Activated naive CD8-positive, alpha-beta T cell treated with anti-CD3 and anti-CD28 coated beads, Interleukin-2, amount 50 U/mL, for 24 hours (primary cell): ENCODE measurements at regions not wholly inside any gene's neighbourhood (a gene's known extent, or its start where the extent isn't known, plus 50 kb on each side); places are given as distances from the start of the nearest gene placed in this dataset.
A peak's percentile ranks its signal among the peaks of the same experiment; 100 is the strongest.
"Not testable (repeated sequence)": the region's sequence is repeated elsewhere in the genome, so short reads cannot be mapped to it uniquely, and the experiment has no call there.

Experiments
- ATAC-seq: fragments of 150-1000 bp; cut with Tn5 transposase; one replicate; pipeline ENCODE4 v1.10.0; 2021
- DNase-seq: peaks from one replicate; pipeline ENCODE4 v3.0.0; 2021
- H3K27ac Mint-ChIP-seq: one replicate; pipeline ENCODE4 v1.8.0; 2021; ENCODE audit warnings: mild to moderate bottlenecking, mixed read lengths
- H3K27me3 Mint-ChIP-seq: one replicate; pipeline ENCODE4 v1.8.0; 2021; ENCODE audit warnings: mixed read lengths
- H3K36me3 Mint-ChIP-seq: one replicate; pipeline ENCODE4 v1.8.0; 2021; ENCODE audit warnings: low read depth, mixed read lengths
- H3K4me1 Mint-ChIP-seq: one replicate; pipeline ENCODE4 v1.8.0; 2021; ENCODE audit warnings: mixed read lengths
- H3K4me3 Mint-ChIP-seq: one replicate; pipeline ENCODE4 v1.8.0; 2021; ENCODE audit warnings: mild to moderate bottlenecking, moderate library complexity, mixed read lengths
- H3K9me3 Mint-ChIP-seq: one replicate; pipeline ENCODE4 v1.8.0; 2021; ENCODE audit warnings: mixed read lengths

DNA sequence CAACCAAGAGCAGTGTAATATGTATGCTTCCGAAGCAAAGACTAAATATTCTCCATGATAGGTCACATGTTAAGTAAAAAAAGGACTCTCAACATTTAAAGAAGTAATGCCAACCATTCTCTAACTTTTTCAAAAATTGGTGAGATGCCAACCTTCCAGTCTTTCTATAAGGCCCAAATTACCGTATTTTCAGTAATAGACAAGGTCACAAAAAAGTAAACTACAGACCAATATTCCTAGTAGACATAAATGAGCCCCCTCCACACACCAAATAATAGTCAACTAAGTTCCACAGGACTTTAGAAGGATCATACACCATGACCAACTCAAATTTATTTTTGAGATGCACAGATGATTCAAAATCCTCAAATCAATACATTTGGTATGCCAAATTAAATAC lies 867.4 kb downstream of the TMEM121 start:
- H3K27me3 Mint-ChIP-seq = peaks cover 35% of the 10 kb centered on the region
- no peak for DNase-seq
- peaks cover 8% of the 10 kb centered on the region for H3K4me1 Mint-ChIP-seq
- ATAC-seq = no peak
- H3K4me3 Mint-ChIP-seq = no peak overlapping the region
- H3K27ac Mint-ChIP-seq = no peak overlapping the region
- peaks cover 2% of the 10 kb centered on the region for H3K9me3 Mint-ChIP-seq
- H3K36me3 Mint-ChIP-seq = no peaks in the 10 kb centered on the region

DNA sequence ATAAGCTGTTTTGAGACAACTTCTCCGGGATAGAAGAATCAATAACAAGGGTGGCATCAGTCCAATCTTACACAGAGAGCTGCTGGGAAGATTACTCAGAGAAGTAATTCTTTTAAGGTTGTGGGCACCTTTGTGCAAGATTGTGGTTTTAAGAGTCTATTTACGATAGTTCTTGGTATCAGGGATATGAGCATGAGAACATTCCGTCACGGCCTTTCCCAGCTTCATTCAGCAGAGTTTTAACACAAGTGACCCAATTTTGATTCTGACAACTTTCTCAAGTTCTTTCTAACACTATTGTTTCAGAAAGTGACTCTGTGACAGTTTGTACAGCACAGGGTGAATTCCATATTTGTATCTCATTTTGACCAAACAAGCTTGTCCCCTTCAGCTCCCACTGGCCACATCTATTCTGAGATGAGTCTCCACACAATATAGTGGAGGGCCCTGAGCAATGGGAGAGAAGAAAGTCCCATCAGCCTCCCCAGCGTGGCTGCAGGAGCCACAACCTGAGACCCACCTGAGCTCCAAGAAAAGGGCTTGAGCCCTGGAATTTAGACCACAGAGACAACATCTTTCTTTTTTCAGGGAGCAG lies 869.2 kb downstream of the TMEM121 start:
- H3K27me3 Mint-ChIP-seq = peaks cover 27% of the 10 kb centered on the region
- no peak overlapping the region for H3K27ac Mint-ChIP-seq
- peaks cover 8% of the 10 kb centered on the region for H3K4me1 Mint-ChIP-seq
- H3K9me3 Mint-ChIP-seq = no peaks in the 10 kb centered on the region
- H3K4me3 Mint-ChIP-seq = no peak overlapping the region
- DNase-seq (no peak), ATAC-seq (peak; percentile 59)
- no peaks in the 10 kb centered on the region for H3K36me3 Mint-ChIP-seq

DNA sequence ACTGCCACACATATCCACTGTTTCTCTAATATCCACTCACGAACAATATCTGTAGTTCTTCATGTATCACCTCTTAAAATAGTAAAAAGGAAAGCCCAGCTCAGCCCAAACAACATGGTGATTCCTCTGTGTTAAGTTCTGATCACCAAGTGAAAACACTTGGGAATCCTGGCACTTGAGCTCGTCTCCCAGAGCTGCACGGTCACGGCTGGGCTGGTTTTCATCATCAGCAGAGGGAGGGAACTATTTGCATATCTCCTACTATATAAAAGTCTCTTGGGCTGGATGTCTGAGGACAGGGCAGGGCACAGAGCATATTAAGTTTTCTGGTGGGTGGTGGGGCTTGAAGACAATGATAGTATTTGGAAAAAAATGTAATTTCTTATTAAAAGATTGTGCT lies 870.6 kb downstream of the TMEM121 start:
- Mint-ChIP-seq H3K27ac (no peak overlapping the region), H3K4me3 (no peak overlapping the region), H3K36me3 (no peaks in the 10 kb centered on the region), H3K4me1 (peaks cover 8% of the 10 kb centered on the region), H3K9me3 (no peaks in the 10 kb centered on the region), H3K27me3 (peaks cover 19% of the 10 kb centered on the region)
- no peak for DNase-seq
- ATAC-seq = no peak

DNA sequence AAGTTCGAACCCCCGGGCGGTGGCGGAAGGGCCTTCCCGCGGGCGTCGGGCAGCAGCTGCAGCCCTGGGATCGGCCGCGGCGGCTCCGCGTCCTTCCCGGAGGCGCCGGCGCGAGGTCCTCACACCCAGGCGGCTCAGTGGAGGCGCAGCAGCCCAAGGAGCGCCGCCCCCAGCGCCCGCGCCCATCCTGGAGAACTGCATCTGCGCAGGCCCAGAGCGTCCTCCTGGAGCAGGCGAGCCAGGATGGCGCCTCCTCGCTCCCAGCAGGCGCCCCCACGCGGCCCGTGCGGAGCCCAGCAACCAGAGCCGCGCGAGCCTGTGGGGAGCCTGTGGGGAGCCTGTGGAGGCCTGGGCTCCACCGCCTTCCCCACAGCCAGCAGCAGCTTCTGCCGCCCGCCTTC lies 872.5 kb downstream of the TMEM121 start:
- not testable (repeated sequence) for H3K4me1 Mint-ChIP-seq, H3K4me3 Mint-ChIP-seq, DNase-seq, H3K27ac Mint-ChIP-seq, H3K36me3 Mint-ChIP-seq, H3K9me3 Mint-ChIP-seq, ATAC-seq
- H3K27me3 Mint-ChIP-seq = peaks cover 15% of the 10 kb centered on the region

DNA sequence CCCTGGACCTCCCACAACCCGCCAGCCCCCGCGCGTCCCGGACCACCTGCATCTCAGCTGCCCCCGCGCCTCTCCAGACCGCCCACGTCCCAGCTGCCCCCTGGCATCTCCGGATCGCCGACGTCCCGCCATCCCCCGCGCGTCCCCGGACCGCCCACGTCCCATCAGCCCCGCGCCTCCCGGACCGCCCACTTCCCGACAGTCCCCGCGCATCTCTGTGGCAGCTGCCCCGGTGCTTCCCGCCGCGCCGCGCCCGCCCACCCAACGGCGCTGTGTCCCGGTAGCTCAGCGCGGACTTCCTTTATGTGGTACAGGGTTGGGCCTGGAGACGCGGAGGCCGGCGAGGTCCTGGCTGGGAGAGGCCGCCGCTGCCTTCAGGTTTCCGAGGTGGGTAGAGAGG lies 874.9 kb downstream of the TMEM121 start:
- H3K4me3 Mint-ChIP-seq, H3K27ac Mint-ChIP-seq, H3K36me3 Mint-ChIP-seq, H3K9me3 Mint-ChIP-seq, DNase-seq, H3K4me1 Mint-ChIP-seq, ATAC-seq: not testable (repeated sequence)
- peaks cover 13% of the 10 kb centered on the region for H3K27me3 Mint-ChIP-seq

DNA sequence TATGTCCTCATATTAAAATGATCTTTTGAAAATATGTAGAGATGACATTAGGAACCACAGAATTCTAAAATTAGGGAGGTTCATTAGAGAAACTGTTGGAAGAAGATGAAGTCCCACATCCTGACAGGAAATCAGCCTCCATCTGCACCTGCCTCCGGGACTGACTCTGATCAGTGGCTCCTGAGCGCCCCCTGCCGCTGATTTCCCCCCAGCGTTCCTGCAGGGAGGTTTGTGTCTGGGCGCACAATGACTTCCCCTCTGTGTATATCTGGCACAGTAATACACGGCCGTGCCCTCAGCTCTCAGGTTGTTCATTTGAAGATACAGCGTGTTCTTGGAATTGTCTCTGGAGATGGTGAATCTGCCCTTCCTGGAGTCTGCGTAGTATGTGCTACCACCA lies 883.8 kb downstream of the TMEM121 start:
- H3K4me1 Mint-ChIP-seq, H3K36me3 Mint-ChIP-seq, H3K27ac Mint-ChIP-seq, ATAC-seq, H3K9me3 Mint-ChIP-seq, H3K27me3 Mint-ChIP-seq, H3K4me3 Mint-ChIP-seq: not testable (repeated sequence)
- DNase-seq = peak; percentile 42

DNA sequence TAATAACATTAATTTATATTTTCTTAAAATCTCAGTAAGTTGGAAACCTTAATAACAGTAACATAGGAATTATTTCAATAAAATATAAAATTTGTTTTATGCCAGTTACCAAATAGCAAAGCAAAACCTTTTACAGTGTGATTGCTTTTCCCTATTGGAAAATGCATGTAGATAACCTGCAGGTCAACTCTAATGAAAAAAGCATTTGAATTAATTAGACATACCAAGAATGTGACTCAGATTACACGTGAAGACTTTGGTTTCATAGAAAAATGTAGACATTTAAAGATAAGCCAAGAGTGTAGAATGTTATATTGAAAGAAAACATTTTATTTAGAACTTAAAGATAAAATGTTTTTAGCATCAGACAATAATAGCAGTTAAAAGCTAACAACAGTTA lies 888.1 kb downstream of the TMEM121 start:
- H3K9me3 Mint-ChIP-seq = no peaks in the 10 kb centered on the region
- no peaks in the 10 kb centered on the region for H3K4me1 Mint-ChIP-seq
- ATAC-seq (no peak), DNase-seq (no peak)
- no peaks in the 10 kb centered on the region for H3K36me3 Mint-ChIP-seq
- peaks cover 11% of the 10 kb centered on the region for H3K27me3 Mint-ChIP-seq
- no peak overlapping the region for H3K27ac Mint-ChIP-seq
- no peak overlapping the region for H3K4me3 Mint-ChIP-seq

DNA sequence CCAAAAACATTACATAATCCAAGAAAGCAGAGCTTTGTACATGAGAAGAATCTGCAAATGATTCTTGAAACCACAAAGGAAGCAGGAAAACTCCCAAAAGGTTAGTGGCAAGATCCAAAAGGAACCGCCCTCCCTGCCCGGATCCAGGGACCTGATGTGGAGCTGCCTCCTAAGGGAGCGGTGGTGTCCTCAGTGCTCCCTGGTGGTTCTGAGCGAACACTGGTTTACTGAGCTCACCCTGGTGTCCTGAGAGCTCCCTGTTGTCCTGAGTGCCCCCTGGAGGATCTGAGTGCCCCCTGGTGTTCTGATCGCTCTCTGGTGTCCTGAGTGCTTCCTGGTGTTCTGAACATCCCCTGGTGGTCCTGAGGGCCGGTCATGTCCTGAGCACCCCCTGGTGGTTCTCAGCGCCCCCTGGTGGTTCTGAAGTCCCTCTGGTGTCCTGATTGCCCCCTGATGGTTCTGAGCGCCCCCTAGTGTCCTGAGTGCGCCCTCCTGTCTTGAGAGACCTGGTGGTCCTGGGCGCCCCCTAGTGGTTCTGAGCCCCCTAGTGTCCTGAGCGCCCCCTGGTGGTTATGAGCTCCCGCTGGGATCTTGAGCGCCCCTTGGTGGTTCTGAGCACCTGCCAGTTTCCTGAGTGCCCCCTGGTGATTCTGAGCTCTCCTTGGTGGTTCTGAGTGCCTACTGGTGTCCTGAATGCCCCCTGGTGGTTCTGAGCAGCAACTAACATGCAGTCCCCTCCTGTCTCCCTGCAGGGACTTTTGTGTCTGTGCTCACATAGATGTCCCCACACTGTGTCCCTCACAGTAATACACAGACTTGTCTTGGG lies 891.1 kb downstream of the TMEM121 start:
- H3K9me3 Mint-ChIP-seq = no peaks in the 10 kb centered on the region

DNA sequence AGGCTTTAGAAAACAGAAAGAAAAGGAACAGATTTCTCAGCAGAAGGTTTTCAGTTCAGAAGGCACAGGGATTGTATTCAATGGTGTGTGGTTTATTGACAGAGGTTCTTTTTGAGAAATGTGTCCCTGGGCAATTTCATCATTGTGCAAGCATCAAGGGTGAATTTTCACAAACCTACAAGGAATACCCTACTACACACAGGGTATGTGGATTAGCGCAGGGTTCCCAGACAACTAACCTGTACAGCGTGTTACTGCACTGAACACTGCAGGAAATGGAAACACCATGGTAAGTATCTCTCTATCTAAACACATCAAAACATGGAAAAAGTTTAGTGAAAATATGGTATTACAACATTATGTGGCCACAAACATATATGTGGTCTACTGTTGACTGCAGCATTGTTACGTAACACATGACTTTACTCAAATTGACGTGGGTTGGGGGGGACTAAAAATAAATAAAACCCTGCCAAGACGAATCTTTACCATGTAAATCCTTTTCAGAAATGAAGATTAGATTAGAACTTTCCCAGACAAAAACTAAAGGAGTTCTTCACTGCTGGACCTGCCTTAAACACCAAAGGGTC lies 893.1 kb downstream of the TMEM121 start:
- no peak overlapping the region for H3K4me3 Mint-ChIP-seq
- no peaks in the 10 kb centered on the region for H3K36me3 Mint-ChIP-seq
- ATAC-seq (no peak), DNase-seq (no peak)
- H3K4me1 Mint-ChIP-seq = no peaks in the 10 kb centered on the region
- peaks cover 30% of the 10 kb centered on the region for H3K27me3 Mint-ChIP-seq
- H3K9me3 Mint-ChIP-seq = no peaks in the 10 kb centered on the region
- no peak overlapping the region for H3K27ac Mint-ChIP-seq

More for the DNA sequence above, 891.1 kb downstream of the TMEM121 start:
- Mint-ChIP-seq H3K4me1 (no peaks in the 10 kb centered on the region), H3K27me3 (peaks cover 15% of the 10 kb centered on the region), H3K36me3 (no peaks in the 10 kb centered on the region), H3K27ac (no peak overlapping the region), H3K4me3 (no peak overlapping the region)
- ATAC-seq = peak; percentile 89
- DNase-seq = peak; percentile 99

DNA sequence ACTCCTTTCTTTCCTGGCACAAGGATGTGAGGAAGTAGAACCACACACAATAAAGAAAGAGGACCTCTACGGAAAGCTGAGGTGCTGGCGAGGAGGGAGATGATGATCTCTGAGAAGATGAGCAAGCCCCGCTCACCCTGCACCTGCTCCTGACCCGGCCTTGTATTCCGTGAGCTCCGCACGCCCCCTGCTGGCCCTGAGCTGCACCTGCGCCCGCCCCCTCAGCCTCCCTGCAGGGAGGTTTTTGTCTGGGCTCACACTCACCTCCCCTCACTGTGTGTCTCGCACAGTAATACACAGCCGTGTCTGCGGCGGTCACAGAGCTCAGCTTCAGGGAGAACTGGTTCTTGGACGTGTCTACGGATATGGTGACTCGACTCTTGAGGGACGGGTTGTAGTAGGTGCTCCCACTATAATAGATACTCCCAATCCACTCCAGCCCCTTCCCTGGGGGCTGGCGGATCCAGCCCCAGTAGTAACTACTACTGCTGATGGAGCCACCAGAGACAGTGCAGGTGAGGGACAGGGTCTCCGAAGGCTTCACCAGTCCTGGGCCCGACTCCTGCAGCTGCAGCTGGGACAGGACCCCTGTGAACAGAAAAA lies 895.1 kb downstream of the TMEM121 start:
- H3K36me3 Mint-ChIP-seq, H3K4me1 Mint-ChIP-seq, H3K9me3 Mint-ChIP-seq, H3K4me3 Mint-ChIP-seq, H3K27ac Mint-ChIP-seq: not testable (repeated sequence)
- ATAC-seq (peak; percentile 68), DNase-seq (peak; percentile 16)
- H3K27me3 Mint-ChIP-seq = peaks cover 30% of the 10 kb centered on the region

DNA sequence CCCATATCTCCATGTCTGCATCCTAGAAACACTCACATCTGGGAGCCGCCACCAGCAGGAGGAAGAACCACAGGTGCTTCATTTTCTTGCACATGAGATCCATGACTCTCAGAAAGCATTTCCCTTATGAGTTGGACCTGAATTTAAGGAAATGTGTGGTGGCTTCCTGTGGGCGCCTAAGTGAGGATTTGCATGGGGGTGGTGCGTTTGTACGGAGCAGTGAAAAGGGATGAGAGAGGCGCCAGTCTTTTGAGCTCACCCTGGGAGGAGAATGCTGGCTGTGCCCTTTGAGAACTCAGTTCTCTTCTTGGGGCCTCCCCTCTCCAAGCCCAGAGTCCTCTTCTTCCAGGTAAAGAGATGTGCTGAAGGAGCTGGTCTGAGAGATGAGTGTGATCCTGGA lies 895.7 kb downstream of the TMEM121 start:
- Mint-ChIP-seq H3K27me3 (peaks cover 30% of the 10 kb centered on the region), H3K4me1 (no peaks in the 10 kb centered on the region), H3K9me3 (no peaks in the 10 kb centered on the region), H3K36me3 (no peaks in the 10 kb centered on the region), H3K27ac (no peak overlapping the region), H3K4me3 (no peak overlapping the region)
- DNase-seq (no peak), ATAC-seq (no peak)

DNA sequence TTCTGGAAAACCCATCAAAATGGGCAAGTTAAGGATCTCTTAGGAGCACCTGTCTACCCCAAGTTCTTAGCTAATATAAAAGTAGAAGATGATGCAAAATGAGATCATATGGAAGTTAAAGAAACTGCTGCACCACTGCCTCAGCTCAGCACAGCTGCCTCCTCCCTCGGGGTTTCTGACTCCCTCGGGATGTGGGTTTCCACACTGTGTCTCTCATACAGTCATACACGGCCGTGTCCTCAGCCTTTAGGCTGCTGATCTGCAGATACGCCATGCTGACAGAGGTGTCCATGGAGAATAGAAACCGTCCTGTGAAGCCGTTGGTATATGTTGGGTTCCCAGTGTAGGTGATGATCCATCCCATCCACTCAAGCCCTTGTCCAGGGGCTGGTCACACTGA lies 898.8 kb downstream of the TMEM121 start:
- not testable (repeated sequence) for H3K4me1 Mint-ChIP-seq, H3K36me3 Mint-ChIP-seq, H3K27ac Mint-ChIP-seq, ATAC-seq, H3K9me3 Mint-ChIP-seq, H3K4me3 Mint-ChIP-seq, DNase-seq
- peaks cover 28% of the 10 kb centered on the region for H3K27me3 Mint-ChIP-seq

DNA sequence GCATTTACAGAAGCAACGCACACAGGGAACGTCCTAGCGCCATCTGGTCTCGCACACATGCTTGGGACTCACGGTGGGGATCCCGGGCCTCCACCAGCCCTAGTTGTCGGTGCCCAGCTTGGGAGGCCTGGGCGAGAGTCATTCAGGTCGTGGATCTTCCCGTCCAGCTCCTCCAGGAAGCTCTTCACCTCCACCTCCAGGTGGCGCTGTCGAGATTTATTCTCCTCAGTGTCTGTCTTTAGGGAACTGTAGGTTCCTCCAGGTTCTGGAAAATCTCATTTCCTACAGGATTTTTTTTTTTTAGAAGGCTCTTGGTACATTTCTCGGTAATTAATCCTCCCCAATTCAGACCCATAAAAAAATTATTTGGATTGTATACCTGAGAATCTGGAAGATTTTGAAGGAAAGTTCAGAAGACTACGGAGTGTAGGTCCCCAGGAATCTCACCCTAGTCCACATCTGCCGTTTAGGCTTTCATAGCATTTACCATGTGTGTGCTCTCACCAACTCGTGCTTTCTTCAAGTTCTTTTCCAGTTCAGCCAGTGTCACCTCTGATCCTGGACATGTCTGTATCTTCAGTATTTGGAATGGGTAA lies 910.0 kb downstream of the TMEM121 start:
- Mint-ChIP-seq H3K4me3 (no peak overlapping the region), H3K36me3 (no peaks in the 10 kb centered on the region), H3K4me1 (no peaks in the 10 kb centered on the region), H3K27me3 (peaks cover 2% of the 10 kb centered on the region), H3K27ac (no peak overlapping the region), H3K9me3 (no peaks in the 10 kb centered on the region)
- DNase-seq = peak; percentile 78
- peak; percentile 57 for ATAC-seq

DNA sequence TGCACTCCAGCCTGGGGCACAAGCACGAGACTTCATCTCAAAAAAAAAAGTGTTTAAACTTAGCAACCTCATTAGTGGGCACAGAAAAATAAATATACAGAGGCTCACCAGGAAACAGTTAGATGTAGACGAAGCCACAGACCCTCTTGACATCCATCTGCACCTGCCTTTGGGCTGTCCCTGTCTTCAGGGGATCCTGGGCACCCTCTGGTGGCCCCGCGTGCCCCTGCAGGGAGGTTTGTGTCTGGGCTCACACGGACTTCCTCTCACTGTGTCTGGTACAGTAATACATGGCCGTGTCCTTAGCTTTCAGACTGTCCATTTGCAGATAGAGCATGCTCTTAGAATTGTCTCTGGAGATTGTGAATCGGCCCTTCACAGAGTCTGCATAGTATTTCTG lies 916.5 kb downstream of the TMEM121 start:
- ATAC-seq (peak; percentile 68), DNase-seq (peak; percentile 49)
- no peak overlapping the region for H3K4me3 Mint-ChIP-seq
- H3K36me3 Mint-ChIP-seq = no peaks in the 10 kb centered on the region
- no peaks in the 10 kb centered on the region for H3K4me1 Mint-ChIP-seq
- H3K9me3 Mint-ChIP-seq = no peaks in the 10 kb centered on the region
- H3K27me3 Mint-ChIP-seq = peaks cover 4% of the 10 kb centered on the region
- H3K27ac Mint-ChIP-seq = no peak overlapping the region
